ENCODE measurements at regions not wholly inside any gene's neighbourhood (a gene's known extent, or its start where the extent isn't known, plus 50 kb on each side); places are given as distances from the start of the nearest gene placed in this dataset.

DNA sequence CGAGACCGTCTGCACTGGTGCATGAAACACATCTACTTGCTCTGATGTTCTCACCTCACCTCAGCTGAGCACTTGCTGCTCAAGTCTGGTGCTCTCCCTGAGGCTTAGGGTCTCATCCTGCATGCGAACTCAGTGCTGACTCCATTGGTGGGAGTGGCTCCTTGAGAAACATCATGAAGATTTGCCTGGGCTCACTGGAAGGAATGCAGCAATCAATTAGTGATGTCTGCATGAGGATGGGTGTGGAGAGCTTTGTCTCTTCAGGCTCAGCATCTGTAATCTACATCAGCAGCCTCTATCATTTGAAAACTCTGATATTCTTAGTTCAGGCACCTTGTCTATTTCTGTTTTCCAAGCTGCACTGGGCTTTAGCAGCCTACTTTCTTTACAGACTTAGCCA is 204.4 kb downstream of the IRF8 start:
- H3K36me3 ChIP-seq: no peaks in the 10 kb centered on the region
- H3K27ac ChIP-seq: no peak overlapping the region
- intact Hi-C loops (cut with DNase I; ENCODE audit: low total_unique reads): no loop called here
- WGBS, 5 donors: 75 to 97% (median 86%) methylated on average over 2 to 3 of the region's 3 CpGs
- DNase-seq: no peak
- no peak for TF ChIP-seq EP300 (IDR thresholded peaks at IDR 0.05)
- TF ChIP-seq, protein P1, sequence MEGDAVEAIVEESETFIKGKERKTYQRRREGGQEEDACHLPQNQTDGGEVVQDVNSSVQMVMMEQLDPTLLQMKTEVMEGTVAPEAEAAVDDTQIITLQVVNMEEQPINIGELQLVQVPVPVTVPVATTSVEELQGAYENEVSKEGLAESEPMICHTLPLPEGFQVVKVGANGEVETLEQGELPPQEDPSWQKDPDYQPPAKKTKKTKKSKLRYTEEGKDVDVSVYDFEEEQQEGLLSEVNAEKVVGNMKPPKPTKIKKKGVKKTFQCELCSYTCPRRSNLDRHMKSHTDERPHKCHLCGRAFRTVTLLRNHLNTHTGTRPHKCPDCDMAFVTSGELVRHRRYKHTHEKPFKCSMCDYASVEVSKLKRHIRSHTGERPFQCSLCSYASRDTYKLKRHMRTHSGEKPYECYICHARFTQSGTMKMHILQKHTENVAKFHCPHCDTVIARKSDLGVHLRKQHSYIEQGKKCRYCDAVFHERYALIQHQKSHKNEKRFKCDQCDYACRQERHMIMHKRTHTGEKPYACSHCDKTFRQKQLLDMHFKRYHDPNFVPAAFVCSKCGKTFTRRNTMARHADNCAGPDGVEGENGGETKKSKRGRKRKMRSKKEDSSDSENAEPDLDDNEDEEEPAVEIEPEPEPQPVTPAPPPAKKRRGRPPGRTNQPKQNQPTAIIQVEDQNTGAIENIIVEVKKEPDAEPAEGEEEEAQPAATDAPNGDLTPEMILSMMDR (IDR thresholded peaks at IDR 0.05): no peak
- TF ChIP-seq POLR2A (IDR thresholded peaks at IDR 0.05): no peak
- TF ChIP-seq POLR2AphosphoS5 (IDR thresholded peaks at IDR 0.05): no peak
- H3K9me3 ChIP-seq: no peaks in the 10 kb centered on the region
- peaks cover 0 to 6% (median 0%) of the 10 kb centered on the region in 4 donors for H3K4me1 ChIP-seq
- H3K4me3 ChIP-seq: no peak overlapping the region
- H3K27me3 ChIP-seq: peaks cover 0 to 13% (median 0%) of the 10 kb centered on the region in 3 donors

DNA sequence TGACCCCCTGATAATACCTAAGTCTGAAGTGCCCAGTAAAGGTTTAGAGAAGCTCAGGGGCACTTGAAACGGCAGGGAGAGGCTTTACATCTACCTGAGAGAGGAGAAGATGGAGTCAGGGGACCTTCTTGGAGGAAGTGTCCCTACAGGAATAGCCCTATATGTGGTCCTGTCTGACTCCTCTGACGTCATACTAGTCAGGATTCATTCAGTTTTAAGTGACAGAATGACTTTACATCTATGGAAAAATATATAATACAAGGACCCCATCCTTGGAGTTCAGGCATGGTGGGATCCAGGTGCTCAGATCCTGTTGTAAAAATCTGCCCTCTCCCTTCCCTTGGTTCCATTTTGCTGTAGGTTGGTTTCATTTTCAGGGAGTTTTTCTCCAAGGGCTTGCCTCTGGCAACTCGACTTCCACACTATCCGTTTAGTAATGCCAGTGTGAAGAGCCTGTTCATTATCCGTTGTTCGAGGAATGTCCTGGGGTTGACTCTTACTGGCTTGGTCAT is 205.6 kb downstream of the IRF8 start:
- 59 to 85% (median 73%) methylated on average over 6 of the region's 6 CpGs for WGBS, 5 donors
- intact Hi-C loops (cut with DNase I; ENCODE audit: low total_unique reads): no loop called here
- H3K27me3 ChIP-seq: peaks cover 0 to 13% (median 0%) of the 10 kb centered on the region in 3 donors
- H3K9me3 ChIP-seq: no peaks in the 10 kb centered on the region
- H3K4me3 ChIP-seq: no peak overlapping the region
- H3K27ac ChIP-seq: no peak overlapping the region
- no peak for DNase-seq
- TF ChIP-seq POLR2A (IDR thresholded peaks at IDR 0.05) (no peak), EP300 (IDR thresholded peaks at IDR 0.05) (no peak), POLR2AphosphoS5 (IDR thresholded peaks at IDR 0.05) (no peak)
- TF ChIP-seq, protein P1 (IDR thresholded peaks at IDR 0.05): no peak
- peaks cover 0 to 6% (median 0%) of the 10 kb centered on the region in 4 donors for H3K4me1 ChIP-seq
- H3K36me3 ChIP-seq: no peaks in the 10 kb centered on the region

DNA sequence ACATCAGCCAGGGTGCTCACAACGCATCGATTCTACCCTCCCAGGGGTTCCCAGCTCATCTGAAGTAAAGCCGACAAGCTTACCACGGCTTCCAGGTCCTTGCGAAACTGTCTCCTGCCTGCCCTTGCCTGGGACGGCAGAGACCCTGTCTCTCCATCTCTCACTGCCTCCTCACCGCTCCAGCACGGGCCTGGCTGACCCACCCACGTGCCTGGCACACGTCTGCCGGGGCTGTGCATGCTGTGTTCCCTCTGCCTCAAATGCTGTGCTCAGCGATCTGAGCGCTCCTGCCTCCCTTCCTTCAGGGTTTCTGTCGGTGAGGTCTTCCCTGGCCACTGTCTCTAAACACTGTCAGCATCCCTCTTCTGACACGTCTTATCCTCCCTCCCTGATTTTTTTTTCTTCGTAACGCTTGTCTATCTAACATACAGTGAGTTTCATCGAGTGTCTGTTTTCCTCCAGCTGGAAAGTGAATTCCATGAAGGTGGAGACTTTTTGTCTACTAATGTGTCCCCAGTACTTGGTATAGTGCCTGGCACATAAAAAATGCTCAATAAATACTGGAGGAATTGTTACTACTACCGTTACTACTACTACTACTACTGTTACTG is 208.4 kb downstream of the IRF8 start:
- Histone ChIP-seq H3K4me3 (no peak overlapping the region), H3K4me1 (no peaks in the 10 kb centered on the region), H3K27ac (no peak overlapping the region), H3K27me3 (peaks cover 0 to 7% (median 0%) of the 10 kb centered on the region in 3 donors), H3K36me3 (no peaks in the 10 kb centered on the region), H3K9me3 (no peaks in the 10 kb centered on the region)
- no peak for DNase-seq
- intact Hi-C loops (cut with DNase I; ENCODE audit: low total_unique reads): no loop called here
- 75 to 89% (median 81%) methylated on average over 19 of the region's 19 CpGs for WGBS, 5 donors
- TF ChIP-seq POLR2A (IDR thresholded peaks at IDR 0.05): no peak
- TF ChIP-seq, protein P1 (IDR thresholded peaks at IDR 0.05): no peak
- no peak for TF ChIP-seq POLR2AphosphoS5 (IDR thresholded peaks at IDR 0.05)
- TF ChIP-seq EP300 (IDR thresholded peaks at IDR 0.05): no peak

DNA sequence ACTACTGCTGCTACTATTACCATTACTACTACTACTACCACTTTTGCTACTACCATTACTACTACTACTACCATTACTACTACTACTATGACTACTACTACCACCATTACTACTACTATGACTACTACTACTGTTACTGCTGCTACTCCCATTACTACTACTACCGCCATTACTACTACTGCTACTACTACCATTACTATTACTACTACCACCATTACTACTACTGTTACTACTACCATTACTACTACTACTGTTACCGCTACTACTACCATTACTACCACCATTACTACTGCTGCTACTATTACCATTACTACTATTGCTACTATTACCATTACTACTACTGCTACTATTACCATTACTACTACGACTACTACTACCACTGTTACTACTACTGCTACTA is 209.1 kb downstream of the IRF8 start:
- 94 to 98% (median 97%) methylated on average over 3 of the region's 3 CpGs for WGBS, 5 donors
- TF ChIP-seq POLR2AphosphoS5 (IDR thresholded peaks at IDR 0.05) (no peak), EP300 (IDR thresholded peaks at IDR 0.05) (no peak), POLR2A (IDR thresholded peaks at IDR 0.05) (no peak)
- TF ChIP-seq, protein P1 (IDR thresholded peaks at IDR 0.05): no peak

More for the DNA sequence above, 209.1 kb downstream of the IRF8 start:
- Histone ChIP-seq H3K36me3 (no peaks in the 10 kb centered on the region), H3K27me3 (peaks cover 0 to 7% (median 0%) of the 10 kb centered on the region in 3 donors), H3K4me1 (no peaks in the 10 kb centered on the region), H3K9me3 (no peaks in the 10 kb centered on the region), H3K27ac (no peak overlapping the region), H3K4me3 (no peak overlapping the region)
- intact Hi-C loops (cut with DNase I; ENCODE audit: low total_unique reads): no loop called here
- DNase-seq: no peak
